GM12878 (cell line): ENCODE measurements at regions not wholly inside any gene's neighbourhood (a gene's known extent, or its start where the extent isn't known, plus 50 kb on each side); places are given as distances from the start of the nearest gene placed in this dataset.

ENCODE experiments used
- ATAC-seq: fragments of 200-7000 bp; cut with Tn5 transposase; 3 replicates; pipeline ENCODE4 v1.9.1; 2020; ENCODE audit warnings: mild to moderate bottlenecking, moderate library complexity
- BruUV-seq: library from RNA; stranded (reverse); fragments of 400-500 nt; replicated peaks from 2 replicates; lab custom pipeline; 2021; lab: Mats Ljungman, UMichigan
- CTCF ChIA-PET: fragments of 300-600 bp; sonication (Branson Sonifier 250); formaldehyde crosslinking; extraction: SDS; loops from one replicate; lab custom pipeline; 2021; ENCODE audit warnings: inconsistent platforms; lab: Yijun Ruan, JAX
- POLR2A ChIA-PET: fragments of 350-600 bp; formaldehyde crosslinking; extraction: SDS; loops from one replicate; lab custom pipeline; 2021; ENCODE audit warnings: inconsistent platforms; lab: Charles Lee
- RAD21 ChIA-PET: fragments of 300-600 bp; sonication (Branson Sonifier 250); formaldehyde crosslinking; loops from one replicate; lab custom pipeline; 2023; ENCODE audit warnings: antibody characterized with exemption; ENCODE audit not compliant: unreplicated experiment; lab: Charles Lee
- SMC1A ChIA-PET: fragments of 300-600 bp; sonication (Branson Sonifier 250); formaldehyde crosslinking; loops from one replicate; lab custom pipeline; 2023; ENCODE audit not compliant: unreplicated experiment, uncharacterized antibody; lab: Charles Lee
- DNase-seq: peaks from one replicate; pipeline ENCODE4 v3.0.0-alpha.2; 2011; ENCODE audit warnings: low read depth, low spot score
- FAIRE-seq: peaks from 3 replicates; lab custom pipeline; 2011; peaks lifted over from hg19 to GRCh38; lab: Jason Lieb, UNC
- H2AFZ ChIP-seq: 2 replicates; pipeline ENCODE4 v1.6.0; 2011; ENCODE audit warnings: low read depth, low read length, control low read depth; ENCODE audit not compliant: control insufficient read depth
- H3K27ac ChIP-seq: 2 replicates; pipeline ENCODE4 v1.5.1; 2011; ENCODE audit warnings: control low read depth; ENCODE audit not compliant: control insufficient read depth, insufficient read depth
- H3K27me3 ChIP-seq, 2 experiments: replicated peaks in 1 of 2; 2 replicates each; pipeline versions ENCODE4 v1.6.0 to v1.6.1; 2011; ENCODE audit warnings: low read length in 1 of 2; ENCODE audit not compliant: control insufficient read depth in 2 of 2, insufficient read depth in 2 of 2
- H3K36me3 ChIP-seq, 2 experiments: 2 replicates each; pipeline ENCODE4 v1.5.1; 2011; ENCODE audit warnings: low read length in 1 of 2; ENCODE audit not compliant: control insufficient read depth in 2 of 2, insufficient read depth in 2 of 2
- H3K4me1 ChIP-seq: 2 replicates; pipeline ENCODE4 v1.6.1; 2011; ENCODE audit warnings: mild to moderate bottlenecking, low read length, moderate library complexity, mixed read lengths; ENCODE audit not compliant: control insufficient read depth, insufficient read depth
- H3K4me2 ChIP-seq: 2 replicates; pipeline ENCODE4 v1.6.0; 2011; ENCODE audit warnings: control low read depth; ENCODE audit not compliant: control insufficient read depth, insufficient read depth
- H3K4me3 ChIP-seq: fragments of 200-600 bp; sonication (generic); 2 replicates; pipeline ENCODE4 v1.5.1; 2016
- H3K79me2 ChIP-seq: 2 replicates; pipeline ENCODE4 v1.6.0; 2011; ENCODE audit warnings: low read length; ENCODE audit not compliant: control insufficient read depth, insufficient read depth
- H3K9ac ChIP-seq: 2 replicates; pipeline ENCODE4 v1.8.0; 2011; ENCODE audit warnings: low read length, control low read depth, mixed read lengths; ENCODE audit not compliant: control insufficient read depth, insufficient read depth
- H3K9me3 ChIP-seq: replicated peaks from 3 replicates; pipeline ENCODE4 v1.5.1; 2011; ENCODE audit warnings: mild to moderate bottlenecking, low read length; ENCODE audit not compliant: control insufficient read depth, insufficient read depth
- H4K20me1 ChIP-seq: 2 replicates; pipeline ENCODE4 v1.6.0; 2011; ENCODE audit not compliant: control insufficient read depth, insufficient read depth
- ASH2L ChIP-seq: fragments of 300-600, 200-600 bp; sonication (generic); IDR thresholded peaks from 2 replicates; pipeline ENCODE4 v1.6.1; 2017; ENCODE audit warnings: low read depth, mild to moderate bottlenecking, borderline replicate concordance
- ATF2 ChIP-seq: IDR thresholded peaks from 2 replicates; pipeline ENCODE4 v1.6.1; 2012; ENCODE audit warnings: low read length, inconsistent platforms
- BRCA1 ChIP-seq: IDR thresholded peaks from 2 replicates; pipeline ENCODE4 v1.6.1; 2011; ENCODE audit warnings: low read depth, low read length, improper control_type of control experiment
- CREB1 ChIP-seq: IDR thresholded peaks from 2 replicates; pipeline ENCODE4 v1.6.1; 2012; ENCODE audit warnings: low read depth, mild to moderate bottlenecking, inconsistent platforms
- E2F4 ChIP-seq: IDR thresholded peaks from 2 replicates; pipeline ENCODE4 v1.6.1; 2012; ENCODE audit warnings: low read depth, low read length, improper control_type of control experiment
- IRF4 ChIP-seq: IDR thresholded peaks from 2 replicates; pipeline ENCODE4 v1.6.1; 2011; ENCODE audit warnings: low read depth, low read length
- MYB ChIP-seq: fragments of 150-350 bp; IDR thresholded peaks from 2 replicates; pipeline ENCODE4 v1.6.1; 2014; ENCODE audit warnings: mild to moderate bottlenecking, low read depth, low read length, borderline replicate concordance
- NFYB ChIP-seq: IDR thresholded peaks from 2 replicates; pipeline ENCODE4 v1.6.1; 2011; ENCODE audit warnings: low read depth, mild to moderate bottlenecking, low read length, improper control_type of control experiment, moderate library complexity; ENCODE audit not compliant: insufficient read depth
- NR2F1 ChIP-seq: fragments of 450-650 bp; conservative IDR thresholded peaks from 2 replicates; pipeline ENCODE4 v1.6.1; 2017; ENCODE audit warnings: mild to moderate bottlenecking
- PAX5 ChIP-seq: IDR thresholded peaks from 2 replicates; pipeline ENCODE4 v1.6.1; 2011; ENCODE audit warnings: low read depth, low read length, borderline replicate concordance
- RFX5 ChIP-seq: IDR thresholded peaks from 2 replicates; pipeline ENCODE4 v1.6.1; 2011; ENCODE audit warnings: low read depth, low read length, improper control_type of control experiment
- SRF ChIP-seq, 2 experiments: IDR thresholded peaks; 2 replicates each; pipeline ENCODE4 v1.6.1; 2011; ENCODE audit warnings: low read depth in 2 of 2, low read length in 2 of 2, mild to moderate bottlenecking in 1 of 2, moderate library complexity in 1 of 2
- WGBS: methylation state at CpG from one replicate; pipeline ENCODE4 v1.1.6; 2016; ENCODE audit warnings: low lambda C conversion rate; ENCODE audit not compliant: insufficient replicate concordance, insufficient coverage; ENCODE audit errors: missing lambda C conversion rate; 5-methylcytosine and 5-hydroxymethylcytosine counted together
- in situ Hi-C: fragments of 300-500 bp; cut with MboI; formaldehyde crosslinking; loops from 9 replicates; pipeline ENCODE4 v1.14.3; 2018; ENCODE audit warnings: mixed read lengths
- intact Hi-C: fragments of 100-400 bp; cut with micrococcal nuclease; formaldehyde crosslinking; loops from one replicate; pipeline ENCODE4 v1.14.2; 2022; ENCODE audit not compliant: unreplicated experiment

GRCh38 chr5:123748239-123748638, 236.3 kb downstream of the CSNK1G3 start:
- 50% methylated on average over 1 of the region's 1 CpG for WGBS
- Histone ChIP-seq H3K36me3 (no peaks in the 10 kb centered on the region), H3K4me3 (no peak overlapping the region), H3K27me3 (no peaks in the 10 kb centered on the region), H3K4me2 (no peak overlapping the region), H3K9me3 (no peaks in the 10 kb centered on the region), H3K79me2 (no peaks in the 10 kb centered on the region), H4K20me1 (no peaks in the 10 kb centered on the region), H3K9ac (no peak overlapping the region), H3K4me1 (no peaks in the 10 kb centered on the region), H2AFZ (no peak overlapping the region), H3K27ac (no peak overlapping the region)
- no peak for FAIRE-seq
- no peak for DNase-seq
- in situ Hi-C loops (no loop called here), intact Hi-C loops (no loop called here)
- ChIA-PET POLR2A (no interaction called here), RAD21 (no interaction called here), CTCF (interaction anchor here (0.7 kb wide), 1 partner anchor 1660 kb away, joined by 5 read pairs; no protein-coding TSS in a partner anchor), SMC1A (no interaction called here)
- TF ChIP-seq SRF (IDR thresholded peaks at IDR 0.05; ENCODE audit: low read depth in 2 of 2, low read length in 2 of 2), result no peak
- BruUV-seq, result no TSS peak
- no peak for ATAC-seq

- no peaks in the 10 kb centered on the region for H3K36me3 ChIP-seq
- H3K27me3 ChIP-seq, result no peaks in the 10 kb centered on the region
- no peaks in the 10 kb centered on the region for H3K79me2 ChIP-seq
- BruUV-seq, result no TSS peak
- peak; percentile 65 for FAIRE-seq
- no peak overlapping the region for H2AFZ ChIP-seq
- H3K9ac ChIP-seq, result no peak overlapping the region
- ChIA-PET RAD21 (no interaction called here), POLR2A (no interaction called here), CTCF (no interaction called here), SMC1A (no interaction called here)
- no peak for ATAC-seq
- no peak for DNase-seq
- no peaks in the 10 kb centered on the region for H3K9me3 ChIP-seq
- H3K4me1 ChIP-seq, result no peaks in the 10 kb centered on the region
- H3K4me3 ChIP-seq, result no peak overlapping the region
- H3K27ac ChIP-seq, result no peak overlapping the region
- 15% methylated on average over 3 of the region's 3 CpGs for WGBS
- no peak overlapping the region for H3K4me2 ChIP-seq
- in situ Hi-C loops, result no loop called here
- no peaks in the 10 kb centered on the region for H4K20me1 ChIP-seq
- intact Hi-C loops, result no loop called here
- TF ChIP-seq NFYB (no peak), ATF2 (no peak), CREB1 (no peak), NR2F1 (no peak), IRF4 (no peak), BRCA1 (no peak), MYB (no peak), E2F4 (no peak), RFX5 (no peak), PAX5 (no peak), ASH2L (no peak)
Observed at GRCh38 chr5:123746683-123747360, 234.8 kb downstream of the CSNK1G3 start.
